Fibroblast of lung (primary cell): ENCODE measurements at regions not wholly inside any gene's neighbourhood (a gene's known extent, or its start where the extent isn't known, plus 50 kb on each side); places are given as distances from the start of the nearest gene placed in this dataset.

Experiments used
- DNase-seq, 2 donors: peaks; one replicate each; pipeline versions ENCODE4 v3.0.0 to v3.0.0-alpha.2; 2010; ENCODE audit warnings: low read depth in 2 of 2
- H2AFZ ChIP-seq: 2 replicates; pipeline ENCODE4 v1.5.1; 2012; ENCODE audit warnings: low read length, control low read depth, inconsistent platforms
- H3K27ac ChIP-seq: 2 replicates; pipeline ENCODE4 v1.5.1; 2011; ENCODE audit warnings: low read length, control low read depth; ENCODE audit not compliant: insufficient read depth
- H3K27me3 ChIP-seq: 2 replicates; pipeline ENCODE4 v1.5.1; 2011; ENCODE audit warnings: mild to moderate bottlenecking, low read length; ENCODE audit not compliant: control insufficient read depth, insufficient read depth
- H3K36me3 ChIP-seq: 2 replicates; pipeline ENCODE4 v1.5.1; 2011; ENCODE audit warnings: low read length; ENCODE audit not compliant: control insufficient read depth, insufficient read depth
- H3K4me1 ChIP-seq: 2 replicates; pipeline ENCODE4 v1.5.1; 2011; ENCODE audit warnings: low read length; ENCODE audit not compliant: control insufficient read depth, insufficient read depth; ENCODE audit errors: extremely low read depth
- H3K4me2 ChIP-seq: 2 replicates; pipeline ENCODE4 v1.5.1; 2011; ENCODE audit warnings: low read length, control low read depth; ENCODE audit not compliant: insufficient read depth; ENCODE audit errors: extremely low read depth
- H3K4me3 ChIP-seq, 4 experiments: fragments of 200-600 bp in 1 of 4; sonication (generic) in 1 of 4; replicated peaks in 1 of 4; 2 replicates each; pipeline ENCODE4 v1.5.1; 2011 to 2016; ENCODE audit warnings: low read length in 4 of 4, low read depth in 3 of 4, mild to moderate bottlenecking in 3 of 4, control low read depth in 2 of 4, inconsistent platforms in 1 of 4, mixed read lengths in 1 of 4; ENCODE audit not compliant: insufficient read depth in 1 of 4; ENCODE audit errors: control extremely low read depth in 1 of 4
- H3K79me2 ChIP-seq: 2 replicates; pipeline ENCODE4 v1.5.1; 2012; ENCODE audit warnings: mild to moderate bottlenecking, low read length, inconsistent platforms; ENCODE audit not compliant: control insufficient read depth, insufficient read depth
- H3K9ac ChIP-seq: 2 replicates; pipeline ENCODE4 v1.5.1; 2011; ENCODE audit warnings: mild to moderate bottlenecking, low read length, control low read depth; ENCODE audit not compliant: insufficient read depth
- H3K9me3 ChIP-seq: 2 replicates; pipeline ENCODE4 v1.5.1; 2012; ENCODE audit warnings: low read depth, low read length; ENCODE audit not compliant: control insufficient read depth, insufficient read depth
- H4K20me1 ChIP-seq: 2 replicates; pipeline ENCODE4 v1.5.1; 2011; ENCODE audit warnings: low read length; ENCODE audit not compliant: control insufficient read depth, insufficient read depth; ENCODE audit errors: extremely low read depth
- EZH2 ChIP-seq: IDR thresholded peaks from 2 replicates; pipeline ENCODE4 v1.5.1; 2012; ENCODE audit warnings: low read length, control low read depth, mild to moderate bottlenecking; ENCODE audit errors: missing control alignments
- TF ChIP-seq, protein P1 (sequence below), 2 donors: IDR thresholded peaks in 1 of 2; conservative IDR thresholded peaks in 1 of 2; 1 replicate in 1 of 2; 2 replicates in 1 of 2; pipeline ENCODE4 v1.5.1; 2011 to 2012; ENCODE audit warnings: low read length in 2 of 2, control low read depth in 1 of 2, inconsistent platforms in 1 of 2, low read depth in 1 of 2, mild to moderate bottlenecking in 1 of 2

DNA sequence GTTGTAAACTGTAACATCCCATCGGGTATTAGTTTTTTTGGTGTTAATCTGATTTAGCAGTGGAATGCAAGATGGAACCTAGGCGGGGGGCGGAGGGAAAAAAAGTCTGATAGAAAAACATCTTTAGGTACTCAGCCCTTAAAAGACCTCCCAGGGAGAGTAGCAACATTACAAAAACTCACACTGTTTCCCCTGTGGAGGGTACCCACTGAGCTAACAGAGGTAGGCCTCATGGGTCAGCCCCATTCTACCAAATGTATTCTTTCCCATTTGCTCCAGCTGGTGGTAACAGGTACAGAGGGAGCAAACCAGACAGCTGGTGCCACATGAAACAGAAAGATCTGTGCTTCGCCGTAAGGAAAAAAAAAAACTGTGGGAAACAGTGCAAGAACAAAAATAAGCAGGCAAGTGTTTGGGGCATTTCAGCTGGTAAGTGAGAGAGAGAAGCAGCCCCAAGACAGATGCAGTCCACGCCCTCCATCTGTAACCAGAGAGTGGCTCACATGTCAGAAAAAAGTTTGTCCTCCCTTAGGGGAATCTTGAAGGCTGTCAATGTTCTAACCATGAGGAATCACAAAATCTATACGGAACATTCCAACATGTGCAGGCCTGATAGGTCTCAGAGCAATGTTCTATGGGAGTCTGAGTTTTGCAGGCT is 65.3 kb downstream of the HOXA1 start:
- no peak for DNase-seq

DNA sequence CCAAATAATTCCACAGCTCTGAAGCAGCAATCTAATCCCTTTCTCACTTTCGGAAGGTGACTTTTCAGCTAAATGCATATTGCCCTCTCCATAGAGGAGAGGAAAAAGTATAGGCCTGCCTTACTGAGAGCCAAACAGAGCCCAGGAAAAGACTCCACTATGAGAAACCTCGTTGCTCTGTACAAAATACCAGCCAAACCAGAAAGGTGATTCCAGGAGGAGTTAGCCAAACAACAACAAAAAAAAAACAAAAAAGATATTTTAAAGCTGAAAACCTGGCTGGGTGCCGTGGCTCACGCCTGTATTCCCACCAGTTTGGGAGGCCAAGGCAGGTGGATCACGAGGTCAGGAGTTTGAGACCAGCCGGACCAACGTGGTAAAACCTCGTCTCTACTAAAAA is 70.5 kb downstream of the HOXA1 start:
- H3K36me3 ChIP-seq = no peaks in the 10 kb centered on the region
- H3K79me2 ChIP-seq = no peaks in the 10 kb centered on the region
- no peaks in the 10 kb centered on the region for H4K20me1 ChIP-seq
- H3K4me3 ChIP-seq = no peak overlapping the region
- H3K27ac ChIP-seq = no peak overlapping the region
- H2AFZ ChIP-seq = no peak overlapping the region
- TF ChIP-seq, protein P1, sequence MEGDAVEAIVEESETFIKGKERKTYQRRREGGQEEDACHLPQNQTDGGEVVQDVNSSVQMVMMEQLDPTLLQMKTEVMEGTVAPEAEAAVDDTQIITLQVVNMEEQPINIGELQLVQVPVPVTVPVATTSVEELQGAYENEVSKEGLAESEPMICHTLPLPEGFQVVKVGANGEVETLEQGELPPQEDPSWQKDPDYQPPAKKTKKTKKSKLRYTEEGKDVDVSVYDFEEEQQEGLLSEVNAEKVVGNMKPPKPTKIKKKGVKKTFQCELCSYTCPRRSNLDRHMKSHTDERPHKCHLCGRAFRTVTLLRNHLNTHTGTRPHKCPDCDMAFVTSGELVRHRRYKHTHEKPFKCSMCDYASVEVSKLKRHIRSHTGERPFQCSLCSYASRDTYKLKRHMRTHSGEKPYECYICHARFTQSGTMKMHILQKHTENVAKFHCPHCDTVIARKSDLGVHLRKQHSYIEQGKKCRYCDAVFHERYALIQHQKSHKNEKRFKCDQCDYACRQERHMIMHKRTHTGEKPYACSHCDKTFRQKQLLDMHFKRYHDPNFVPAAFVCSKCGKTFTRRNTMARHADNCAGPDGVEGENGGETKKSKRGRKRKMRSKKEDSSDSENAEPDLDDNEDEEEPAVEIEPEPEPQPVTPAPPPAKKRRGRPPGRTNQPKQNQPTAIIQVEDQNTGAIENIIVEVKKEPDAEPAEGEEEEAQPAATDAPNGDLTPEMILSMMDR (conservative IDR thresholded peaks at IDR 0.05 in 1 of 2, IDR thresholded peaks at IDR 0.05 in 1 of 2; ENCODE audit: low read depth in 1 of 2, low read length in 2 of 2) = no peak
- TF ChIP-seq EZH2 = no peak
- no peaks in the 10 kb centered on the region for H3K9me3 ChIP-seq
- no peak overlapping the region for H3K4me2 ChIP-seq
- no peak for DNase-seq
- no peak overlapping the region for H3K9ac ChIP-seq
- peaks cover 4% of the 10 kb centered on the region for H3K27me3 ChIP-seq
- H3K4me1 ChIP-seq = no peaks in the 10 kb centered on the region

More for the DNA sequence above, 65.3 kb downstream of the HOXA1 start:
- H3K9ac ChIP-seq = no peak overlapping the region
- H2AFZ ChIP-seq = no peak overlapping the region
- no peak overlapping the region for H3K27ac ChIP-seq
- no peak overlapping the region for H3K4me3 ChIP-seq
- H3K9me3 ChIP-seq = no peaks in the 10 kb centered on the region
- no peak overlapping the region for H3K4me2 ChIP-seq
- H3K79me2 ChIP-seq = no peaks in the 10 kb centered on the region
- no peaks in the 10 kb centered on the region for H3K36me3 ChIP-seq
- H4K20me1 ChIP-seq = no peaks in the 10 kb centered on the region
- H3K27me3 ChIP-seq = no peaks in the 10 kb centered on the region
- H3K4me1 ChIP-seq = peaks cover 2% of the 10 kb centered on the region
- TF ChIP-seq, protein P1 (conservative IDR thresholded peaks at IDR 0.05 in 1 of 2, IDR thresholded peaks at IDR 0.05 in 1 of 2; ENCODE audit: low read depth in 1 of 2, low read length in 2 of 2) = no peak
- no peak for TF ChIP-seq EZH2

DNA sequence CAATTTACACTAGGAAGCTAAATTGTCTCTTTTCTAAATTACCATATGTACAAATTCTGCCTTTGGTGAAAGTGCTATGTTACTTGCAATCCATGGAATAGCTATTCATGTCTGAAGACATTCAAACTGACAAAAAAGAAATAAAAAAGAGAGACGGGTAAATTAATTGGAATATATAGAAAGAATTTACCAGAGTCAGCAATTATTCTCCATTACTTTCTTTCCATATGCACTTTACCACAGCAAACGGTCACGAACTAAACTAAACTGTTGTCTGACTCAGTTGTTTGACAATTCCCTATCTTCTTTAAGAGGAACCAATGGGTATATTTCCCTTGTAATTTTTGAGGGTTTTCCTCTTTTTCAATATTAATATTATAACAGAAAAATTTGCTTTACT is 85.7 kb downstream of the HOXA1 start:
- TF ChIP-seq, protein P1 (conservative IDR thresholded peaks at IDR 0.05 in 1 of 2, IDR thresholded peaks at IDR 0.05 in 1 of 2; ENCODE audit: low read depth in 1 of 2, low read length in 2 of 2) = no peak
- no peak for TF ChIP-seq EZH2
- Histone ChIP-seq H2AFZ (no peak overlapping the region), H3K79me2 (no peaks in the 10 kb centered on the region), H3K4me1 (no peaks in the 10 kb centered on the region), H3K4me2 (no peak overlapping the region), H3K27me3 (no peaks in the 10 kb centered on the region), H3K4me3 (no peak overlapping the region), H3K36me3 (no peaks in the 10 kb centered on the region), H3K9me3 (no peaks in the 10 kb centered on the region), H3K9ac (no peak overlapping the region), H4K20me1 (no peaks in the 10 kb centered on the region), H3K27ac (no peak overlapping the region)
- no peak for DNase-seq
